Colonic mucosa (tissue), 4 donors: ENCODE measurements at regions not wholly inside any gene's neighbourhood (a gene's known extent, or its start where the extent isn't known, plus 50 kb on each side); places are given as distances from the start of the nearest gene placed in this dataset.

Experiments
- DNase-seq: peaks from one replicate; pipeline ENCODE4 v3.0.0-alpha.2; 2020
- H3K27ac ChIP-seq: fragments of 200-600 bp; one replicate; pipeline ENCODE4 v1.8.0; 2021
- H3K27me3 ChIP-seq: fragments of 200-600 bp; one replicate; pipeline ENCODE4 v1.8.0; 2021
- H3K36me3 ChIP-seq: fragments of 200-600 bp; one replicate; pipeline ENCODE4 v1.8.0; 2021
- H3K4me1 ChIP-seq: fragments of 200-600 bp; one replicate; pipeline ENCODE4 v1.8.0; 2021; ENCODE audit warnings: mild to moderate bottlenecking
- H3K4me3 ChIP-seq: fragments of 200-600 bp; one replicate; pipeline ENCODE4 v1.8.0; 2021
- H3K9ac ChIP-seq, 2 donors: one replicate each; pipeline ENCODE4 v1.7.0; 2013; ENCODE audit warnings: control low read depth in 2 of 2, low read depth in 2 of 2, low read length in 2 of 2
- H3K9me3 ChIP-seq: fragments of 200-600 bp; one replicate; pipeline ENCODE4 v1.8.0; 2021
- CTCF ChIP-seq: fragments of 200-600 bp; IDR thresholded peaks from one replicate; pipeline ENCODE4 v1.8.0; 2022; ENCODE audit warnings: antibody characterized with exemption, mild to moderate bottlenecking
- intact Hi-C: fragments of 100-400 bp; cut with DNase I; formaldehyde crosslinking; loops from one replicate; pipeline ENCODE4 v1.14.1; 2022
- donor health status: healthy.
- donor health status: DM: no; HTN: no; CAD: no.
- donor health status: DM: no; HTN: no; CAD: no.

- H3K36me3 ChIP-seq, result no peaks in the 10 kb centered on the region
- no peak overlapping the region for H3K27ac ChIP-seq
- no peaks in the 10 kb centered on the region for H3K9me3 ChIP-seq
- no peak for TF ChIP-seq CTCF
- no peak overlapping the region for H3K9ac ChIP-seq
- no peaks in the 10 kb centered on the region for H3K4me1 ChIP-seq
- no peak overlapping the region for H3K4me3 ChIP-seq
- intact Hi-C loops, result no loop called here
- DNase-seq, result no peak
- H3K27me3 ChIP-seq, result no peaks in the 10 kb centered on the region
These were observed 381.1 kb upstream of the ZMIZ1 start for GRCh38 chr10:78687626-78688025.

- no peaks in the 10 kb centered on the region for H3K9me3 ChIP-seq
- H3K9ac ChIP-seq, result no peak overlapping the region
- H3K4me3 ChIP-seq, result no peak overlapping the region
- no peak overlapping the region for H3K27ac ChIP-seq
- intact Hi-C loops, result no loop called here
- no peak for DNase-seq
- no peaks in the 10 kb centered on the region for H3K27me3 ChIP-seq
- H3K36me3 ChIP-seq, result no peaks in the 10 kb centered on the region
- no peak for TF ChIP-seq CTCF
- no peaks in the 10 kb centered on the region for H3K4me1 ChIP-seq
These were observed 380.4 kb upstream of the ZMIZ1 start for GRCh38 chr10:78688230-78688900.

- Histone ChIP-seq H3K27ac (no peak overlapping the region), H3K9me3 (no peaks in the 10 kb centered on the region), H3K9ac (no peak overlapping the region), H3K27me3 (no peaks in the 10 kb centered on the region), H3K4me1 (no peaks in the 10 kb centered on the region), H3K36me3 (no peaks in the 10 kb centered on the region), H3K4me3 (no peak overlapping the region)
- intact Hi-C loops, result no loop called here
- DNase-seq, result no peak
- no peak for TF ChIP-seq CTCF
These were observed 379.7 kb upstream of the ZMIZ1 start for GRCh38 chr10:78688901-78689583.

GRCh38 chr10:78689584-78689935 is 379.2 kb upstream of the ZMIZ1 start:
- Histone ChIP-seq H3K36me3 (no peaks in the 10 kb centered on the region), H3K27me3 (no peaks in the 10 kb centered on the region), H3K4me3 (no peak overlapping the region), H3K9ac (no peak overlapping the region), H3K27ac (no peak overlapping the region), H3K9me3 (no peaks in the 10 kb centered on the region), H3K4me1 (no peaks in the 10 kb centered on the region)
- DNase-seq, result no peak
- no peak for TF ChIP-seq CTCF
- intact Hi-C loops, result no loop called here

- Histone ChIP-seq H3K4me1 (no peaks in the 10 kb centered on the region), H3K36me3 (no peaks in the 10 kb centered on the region), H3K27ac (no peak overlapping the region), H3K4me3 (no peak overlapping the region), H3K9ac (no peak overlapping the region), H3K9me3 (no peaks in the 10 kb centered on the region), H3K27me3 (no peaks in the 10 kb centered on the region)
- intact Hi-C loops, result no loop called here
- DNase-seq, result no peak
- no peak for TF ChIP-seq CTCF
These were observed 378.2 kb upstream of the ZMIZ1 start for GRCh38 chr10:78690354-78691111.
